ENCODE measurements at regions not wholly inside any gene's neighbourhood (a gene's known extent, or its start where the extent isn't known, plus 50 kb on each side); places are given as distances from the start of the nearest gene placed in this dataset.
"Not testable (repeated sequence)": the region's sequence is repeated elsewhere in the genome, so short reads cannot be mapped to it uniquely, and the experiment has no call there.

GRCh38 chr1:166616206-166616605 lies 223.1 kb upstream of the POGK start:
- DNase-seq (ENCODE audit: low spot score): no peak

- no peak for DNase-seq (ENCODE audit: low spot score)
Observed at GRCh38 chr1:166626711-166627110, 212.6 kb upstream of the POGK start.

GRCh38 chr1:166627558-166627957 lies 211.7 kb upstream of the POGK start:
- DNase-seq (ENCODE audit: low spot score): no peak

- DNase-seq (ENCODE audit: low spot score): no peak
Observed at GRCh38 chr1:166628259-166628658, 211.0 kb upstream of the POGK start.

GRCh38 chr1:166629946-166630345 lies 209.3 kb upstream of the POGK start:
- no peak for DNase-seq (ENCODE audit: low spot score)

GRCh38 chr1:166630369-166630768 lies 208.9 kb upstream of the POGK start:
- DNase-seq (ENCODE audit: low spot score): no peak

- no peak for DNase-seq (ENCODE audit: low spot score)
Observed at GRCh38 chr1:166638137-166638536, 201.1 kb upstream of the POGK start.

GRCh38 chr1:166657228-166657627 lies 182.0 kb upstream of the POGK start:
- not testable (repeated sequence) for DNase-seq (ENCODE audit: low spot score)

- DNase-seq (ENCODE audit: low spot score): not testable (repeated sequence)
Observed at GRCh38 chr1:166666790-166667189, 172.5 kb upstream of the POGK start.

GRCh38 chr1:166667600-166667999 lies 171.7 kb upstream of the POGK start:
- not testable (repeated sequence) for DNase-seq (ENCODE audit: low spot score)

GRCh38 chr1:166671627-166672026 lies 167.6 kb upstream of the POGK start:
- no peak for DNase-seq (ENCODE audit: low spot score)

GRCh38 chr1:166673722-166674121 lies 165.6 kb upstream of the POGK start:
- no peak for DNase-seq (ENCODE audit: low spot score)

GRCh38 chr1:166675213-166675612 lies 164.1 kb upstream of the POGK start:
- DNase-seq (ENCODE audit: low spot score): no peak

GRCh38 chr1:166676981-166677380 lies 162.3 kb upstream of the POGK start:
- no peak for DNase-seq (ENCODE audit: low spot score)

- DNase-seq (ENCODE audit: low spot score): no peak
Observed at GRCh38 chr1:166679369-166679768, 159.9 kb upstream of the POGK start.

GRCh38 chr1:166682588-166682987 lies 156.7 kb upstream of the POGK start:
- no peak for DNase-seq (ENCODE audit: low spot score)

- not testable (repeated sequence) for DNase-seq (ENCODE audit: low spot score)
Observed at GRCh38 chr1:166684669-166685068, 154.6 kb upstream of the POGK start.

GRCh38 chr1:166685200-166685599 lies 154.1 kb upstream of the POGK start:
- DNase-seq (ENCODE audit: low spot score): no peak

GRCh38 chr1:166685891-166686290 lies 153.4 kb upstream of the POGK start:
- not testable (repeated sequence) for DNase-seq (ENCODE audit: low spot score)

GRCh38 chr1:166690596-166690995 lies 148.7 kb upstream of the POGK start:
- DNase-seq (ENCODE audit: low spot score): not testable (repeated sequence)

GRCh38 chr1:166691476-166691875 lies 147.8 kb upstream of the POGK start:
- DNase-seq (ENCODE audit: low spot score): no peak

GRCh38 chr1:166692346-166692745 lies 146.9 kb upstream of the POGK start:
- DNase-seq (ENCODE audit: low spot score): no peak

- no peak for DNase-seq (ENCODE audit: low spot score)
Observed at GRCh38 chr1:166693158-166693557, 146.1 kb upstream of the POGK start.

GRCh38 chr1:166693673-166694297 lies 145.5 kb upstream of the POGK start:
- no peak for DNase-seq (ENCODE audit: low spot score)

GRCh38 chr1:166695115-166695514 lies 144.2 kb upstream of the POGK start:
- DNase-seq (ENCODE audit: low spot score): no peak
